ENCODE measurements at regions not wholly inside any gene's neighbourhood (a gene's known extent, or its start where the extent isn't known, plus 50 kb on each side); places are given as distances from the start of the nearest gene placed in this dataset.

- H3K4me3 ChIP-seq (ENCODE audit: low read depth, low read length), result no peak overlapping the region
- no peak for DNase-seq (ENCODE audit: low read depth, low spot score)
- TF ChIP-seq, protein P1, sequence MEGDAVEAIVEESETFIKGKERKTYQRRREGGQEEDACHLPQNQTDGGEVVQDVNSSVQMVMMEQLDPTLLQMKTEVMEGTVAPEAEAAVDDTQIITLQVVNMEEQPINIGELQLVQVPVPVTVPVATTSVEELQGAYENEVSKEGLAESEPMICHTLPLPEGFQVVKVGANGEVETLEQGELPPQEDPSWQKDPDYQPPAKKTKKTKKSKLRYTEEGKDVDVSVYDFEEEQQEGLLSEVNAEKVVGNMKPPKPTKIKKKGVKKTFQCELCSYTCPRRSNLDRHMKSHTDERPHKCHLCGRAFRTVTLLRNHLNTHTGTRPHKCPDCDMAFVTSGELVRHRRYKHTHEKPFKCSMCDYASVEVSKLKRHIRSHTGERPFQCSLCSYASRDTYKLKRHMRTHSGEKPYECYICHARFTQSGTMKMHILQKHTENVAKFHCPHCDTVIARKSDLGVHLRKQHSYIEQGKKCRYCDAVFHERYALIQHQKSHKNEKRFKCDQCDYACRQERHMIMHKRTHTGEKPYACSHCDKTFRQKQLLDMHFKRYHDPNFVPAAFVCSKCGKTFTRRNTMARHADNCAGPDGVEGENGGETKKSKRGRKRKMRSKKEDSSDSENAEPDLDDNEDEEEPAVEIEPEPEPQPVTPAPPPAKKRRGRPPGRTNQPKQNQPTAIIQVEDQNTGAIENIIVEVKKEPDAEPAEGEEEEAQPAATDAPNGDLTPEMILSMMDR (IDR thresholded peaks at IDR 0.05; ENCODE audit: low read depth, low read length), result no peak
- in situ Hi-C loops (cut with HindIII; ENCODE audit: low sequenced_read_pairs), result no loop called here
Observed at GRCh38 chr6:93684339-93684738, 265.0 kb upstream of the EPHA7 start.

GRCh38 chr6:93679836-93680235, 260.5 kb upstream of the EPHA7 start:
- in situ Hi-C loops (cut with HindIII; ENCODE audit: low sequenced_read_pairs), result no loop called here
- H3K4me3 ChIP-seq (ENCODE audit: low read depth, low read length), result no peak overlapping the region
- TF ChIP-seq, protein P1 (IDR thresholded peaks at IDR 0.05; ENCODE audit: low read depth, low read length), result no peak
- DNase-seq (ENCODE audit: low read depth, low spot score), result peak; percentile 4

GRCh38 chr6:93678841-93679454, 259.6 kb upstream of the EPHA7 start:
- H3K4me3 ChIP-seq (ENCODE audit: low read depth, low read length), result no peak overlapping the region
- TF ChIP-seq, protein P1 (IDR thresholded peaks at IDR 0.05; ENCODE audit: low read depth, low read length), result no peak
- peak; percentile 35 for DNase-seq (ENCODE audit: low read depth, low spot score)
- in situ Hi-C loops (cut with HindIII; ENCODE audit: low sequenced_read_pairs), result no loop called here

- DNase-seq (ENCODE audit: low read depth, low spot score), result peak; percentile 10
- TF ChIP-seq, protein P1 (IDR thresholded peaks at IDR 0.05; ENCODE audit: low read depth, low read length), result no peak
- no peak overlapping the region for H3K4me3 ChIP-seq (ENCODE audit: low read depth, low read length)
- in situ Hi-C loops (cut with HindIII; ENCODE audit: low sequenced_read_pairs), result no loop called here
Observed at GRCh38 chr6:93677264-93677965, 258.1 kb upstream of the EPHA7 start.

DNA sequence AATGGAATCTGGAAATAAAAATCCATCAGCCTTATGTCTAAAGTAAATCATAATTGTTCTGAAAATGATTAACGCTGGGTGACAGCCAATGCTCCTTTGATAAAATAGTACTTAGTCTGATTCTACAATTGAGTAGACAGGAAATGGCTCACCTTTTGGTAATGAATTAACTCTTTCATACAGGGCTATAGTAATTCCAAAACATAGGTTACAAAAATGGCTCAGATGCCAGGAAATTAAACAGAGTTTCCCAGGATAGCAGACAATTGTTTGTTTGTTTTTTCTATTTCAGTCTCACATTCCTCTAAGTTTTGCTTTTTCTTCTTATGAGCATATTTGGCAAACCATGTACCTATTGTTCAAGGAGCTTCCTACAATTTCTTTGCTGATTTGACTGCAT, 257.2 kb upstream of the EPHA7 start:
- DNase-seq (ENCODE audit: low read depth, low spot score), result no peak
- in situ Hi-C loops (cut with HindIII; ENCODE audit: low sequenced_read_pairs), result no loop called here
- TF ChIP-seq, protein P1 (IDR thresholded peaks at IDR 0.05; ENCODE audit: low read depth, low read length), result no peak
- H3K4me3 ChIP-seq (ENCODE audit: low read depth, low read length), result no peak overlapping the region

DNA sequence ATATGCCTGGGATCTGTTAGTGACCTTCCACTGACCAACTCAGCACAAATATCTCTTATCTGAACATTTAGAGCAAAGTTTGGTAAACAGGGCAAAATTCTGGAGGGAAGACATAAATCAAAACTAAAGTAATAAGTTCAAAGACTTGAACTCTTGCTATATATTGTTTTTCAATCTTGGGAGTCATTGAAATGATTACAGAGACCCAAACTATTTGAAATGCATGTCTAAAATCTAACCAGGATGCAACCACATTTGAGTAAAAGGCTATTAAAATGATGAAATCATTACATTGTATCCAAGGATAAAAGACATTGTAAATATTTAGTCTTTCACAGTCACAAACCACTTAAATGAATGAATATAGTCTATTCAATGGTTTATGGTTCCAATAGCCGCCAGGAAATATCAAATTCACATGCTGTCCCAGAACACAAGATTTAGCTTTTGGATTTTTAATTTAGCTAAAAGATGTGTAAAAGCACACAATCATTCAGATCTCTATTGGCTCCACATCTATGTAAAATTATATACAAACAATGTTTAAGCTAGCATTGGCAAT, 256.6 kb upstream of the EPHA7 start:
- TF ChIP-seq, protein P1 (IDR thresholded peaks at IDR 0.05; ENCODE audit: low read depth, low read length), result no peak
- DNase-seq (ENCODE audit: low read depth, low spot score), result peak; percentile 20
- H3K4me3 ChIP-seq (ENCODE audit: low read depth, low read length), result no peak overlapping the region
- in situ Hi-C loops (cut with HindIII; ENCODE audit: low sequenced_read_pairs), result no loop called here

Measured in astrocyte of the spinal cord (primary cell).